ENCODE measurements at regions not wholly inside any gene's neighbourhood (a gene's known extent, or its start where the extent isn't known, plus 50 kb on each side); places are given as distances from the start of the nearest gene placed in this dataset.
"Not testable (repeated sequence)": the region's sequence is repeated elsewhere in the genome, so short reads cannot be mapped to it uniquely, and the experiment has no call there.

- peak; percentile 3 for DNase-seq (ENCODE audit: low read depth)
Measured at GRCh38 chr9:31243386-31243785, 1141.1 kb upstream of the ACO1 start.

- DNase-seq (ENCODE audit: low read depth) = no peak
Measured at GRCh38 chr9:31248156-31248555, 1136.3 kb upstream of the ACO1 start.

- DNase-seq (ENCODE audit: low read depth) = no peak
Measured at GRCh38 chr9:31251386-31251785, 1133.1 kb upstream of the ACO1 start.

- no peak for DNase-seq (ENCODE audit: low read depth)
Measured at GRCh38 chr9:31253800-31254762, 1130.4 kb upstream of the ACO1 start.

GRCh38 chr9:31255211-31255610 lies 1129.2 kb upstream of the ACO1 start:
- no peak for DNase-seq (ENCODE audit: low read depth)

GRCh38 chr9:31259824-31260223 lies 1124.6 kb upstream of the ACO1 start:
- DNase-seq (ENCODE audit: low read depth) = no peak

- DNase-seq (ENCODE audit: low read depth) = no peak
Measured at GRCh38 chr9:31272456-31273295, 1111.8 kb upstream of the ACO1 start.

- DNase-seq (ENCODE audit: low read depth) = no peak
Measured at GRCh38 chr9:31275419-31275818, 1109.0 kb upstream of the ACO1 start.

GRCh38 chr9:31290731-31291130 lies 1093.7 kb upstream of the ACO1 start:
- no peak for DNase-seq (ENCODE audit: low read depth)

GRCh38 chr9:31302620-31303418 lies 1081.6 kb upstream of the ACO1 start:
- DNase-seq (ENCODE audit: low read depth) = no peak

GRCh38 chr9:31304576-31304975 lies 1079.9 kb upstream of the ACO1 start:
- peak; percentile 60 for DNase-seq (ENCODE audit: low read depth)

- no peak for DNase-seq (ENCODE audit: low read depth)
Measured at GRCh38 chr9:31314241-31314640, 1070.2 kb upstream of the ACO1 start.

GRCh38 chr9:31320494-31320893 lies 1063.9 kb upstream of the ACO1 start:
- DNase-seq (ENCODE audit: low read depth) = no peak

GRCh38 chr9:31321256-31321655 lies 1063.2 kb upstream of the ACO1 start:
- no peak for DNase-seq (ENCODE audit: low read depth)

- no peak for DNase-seq (ENCODE audit: low read depth)
Measured at GRCh38 chr9:31321686-31322085, 1062.8 kb upstream of the ACO1 start.

GRCh38 chr9:31323726-31324444 lies 1060.6 kb upstream of the ACO1 start:
- no peak for DNase-seq (ENCODE audit: low read depth)

GRCh38 chr9:31325778-31326177 lies 1058.7 kb upstream of the ACO1 start:
- DNase-seq (ENCODE audit: low read depth) = no peak

GRCh38 chr9:31326883-31327282 lies 1057.6 kb upstream of the ACO1 start:
- DNase-seq (ENCODE audit: low read depth) = not testable (repeated sequence)

- DNase-seq (ENCODE audit: low read depth) = no peak
Measured at GRCh38 chr9:31334837-31335528, 1049.5 kb upstream of the ACO1 start.

- no peak for DNase-seq (ENCODE audit: low read depth)
Measured at GRCh38 chr9:31335529-31336234, 1048.8 kb upstream of the ACO1 start.
